Stimulated activated CD4-positive, alpha-beta T cell treated with anti-CD3 and anti-CD28 coated beads, Interleukin-4, amount 100 ng/mL, for 24 hours (primary cell): ENCODE measurements at regions not wholly inside any gene's neighbourhood (a gene's known extent, or its start where the extent isn't known, plus 50 kb on each side); places are given as distances from the start of the nearest gene placed in this dataset.

Source experiments
- DNase-seq: peaks from one replicate; pipeline ENCODE4 v3.0.0-alpha.2; 2020

- no peak for DNase-seq
Measured at GRCh38 chr9:89775641-89776040, 170.8 kb downstream of the GADD45G start.

GRCh38 chr9:89776795-89777525, 172.1 kb downstream of the GADD45G start:
- no peak for DNase-seq

GRCh38 chr9:89777544-89777943, 172.7 kb downstream of the GADD45G start:
- DNase-seq, result no peak

GRCh38 chr9:89778100-89779090, 173.6 kb downstream of the GADD45G start:
- DNase-seq, result no peak

- DNase-seq, result no peak
Measured at GRCh38 chr9:89779405-89780203, 174.8 kb downstream of the GADD45G start.

- DNase-seq, result no peak
Measured at GRCh38 chr9:89780959-89781358, 176.1 kb downstream of the GADD45G start.

- DNase-seq, result no peak
Measured at GRCh38 chr9:89781838-89782540, 177.2 kb downstream of the GADD45G start.

GRCh38 chr9:89786655-89787054, 181.8 kb downstream of the GADD45G start:
- no peak for DNase-seq

- no peak for DNase-seq
Measured at GRCh38 chr9:89787595-89787994, 182.8 kb downstream of the GADD45G start.

- no peak for DNase-seq
Measured at GRCh38 chr9:89788434-89788833, 183.6 kb downstream of the GADD45G start.

- DNase-seq, result no peak
Measured at GRCh38 chr9:89789922-89790510, 185.2 kb downstream of the GADD45G start.

GRCh38 chr9:89790542-89791109, 185.8 kb downstream of the GADD45G start:
- no peak for DNase-seq

GRCh38 chr9:89791754-89792153, 186.9 kb downstream of the GADD45G start:
- DNase-seq, result no peak

GRCh38 chr9:89792189-89793123, 187.6 kb downstream of the GADD45G start:
- no peak for DNase-seq

- no peak for DNase-seq
Measured at GRCh38 chr9:89793124-89793495, 188.3 kb downstream of the GADD45G start.

GRCh38 chr9:89793551-89793950, 188.7 kb downstream of the GADD45G start:
- DNase-seq, result no peak

- DNase-seq, result no peak
Measured at GRCh38 chr9:89794918-89795317, 190.1 kb downstream of the GADD45G start.

GRCh38 chr9:89795538-89796195, 190.9 kb downstream of the GADD45G start:
- DNase-seq, result no peak

GRCh38 chr9:89796606-89797005, 191.8 kb downstream of the GADD45G start:
- DNase-seq, result no peak

- DNase-seq, result no peak
Measured at GRCh38 chr9:89797255-89797654, 192.4 kb downstream of the GADD45G start.
